ENCODE measurements at regions not wholly inside any gene's neighbourhood (a gene's known extent, or its start where the extent isn't known, plus 50 kb on each side); places are given as distances from the start of the nearest gene placed in this dataset.
"Not testable (repeated sequence)": the region's sequence is repeated elsewhere in the genome, so short reads cannot be mapped to it uniquely, and the experiment has no call there.

GRCh38 chr3:177453451-177453844 is 256.2 kb upstream of the TBL1XR1 start:
- Histone ChIP-seq H3K9me2 (ENCODE audit: insufficient read depth, low read length) (no peaks in the 10 kb centered on the region), H3K27ac (ENCODE audit: low read length) (no peak overlapping the region), H3K4me3 (ENCODE audit: low read length) (no peak overlapping the region), H3K79me2 (replicated peaks; ENCODE audit: insufficient read depth, low read length) (no peaks in the 10 kb centered on the region), H3K36me3 (ENCODE audit: insufficient read depth, low read length) (no peaks in the 10 kb centered on the region), H3K9ac (ENCODE audit: low read length) (no peak overlapping the region), H3K27me3 (ENCODE audit: insufficient read depth, low read depth, low read length) (no peaks in the 10 kb centered on the region), H3F3A (ENCODE audit: insufficient read depth, low read length, poor library complexity, severe bottlenecking) (no peaks in the 10 kb centered on the region), H4K20me1 (ENCODE audit: insufficient read depth) (no peaks in the 10 kb centered on the region), H3K4me2 (ENCODE audit: low read length) (no peak overlapping the region), H3K9me3 (ENCODE audit: low read length) (no peaks in the 10 kb centered on the region), H2AFZ (ENCODE audit: low read depth, low read length) (no peak overlapping the region)
- TF ChIP-seq SMC3 (conservative IDR thresholded peaks at IDR 0.05; ENCODE audit: poor library complexity) (no peak), TAF1 (IDR thresholded peaks at IDR 0.05; ENCODE audit: low read depth) (no peak), MXI1 (conservative IDR thresholded peaks at IDR 0.05; ENCODE audit: poor library complexity, severe bottlenecking) (no peak), EZH2 (IDR thresholded peaks at IDR 0.05; ENCODE audit: borderline replicate concordance, insufficient read depth, low read length, poor library complexity, severe bottlenecking) (no peak), RAD21 (conservative IDR thresholded peaks at IDR 0.05) (no peak), REST (IDR thresholded peaks at IDR 0.05; ENCODE audit: borderline replicate concordance) (no peak), EP300 (conservative IDR thresholded peaks at IDR 0.05; ENCODE audit: poor library complexity, severe bottlenecking) (no peak), POLR2AphosphoS5 (IDR thresholded peaks at IDR 0.05) (no peak)
- TF ChIP-seq, protein P1, sequence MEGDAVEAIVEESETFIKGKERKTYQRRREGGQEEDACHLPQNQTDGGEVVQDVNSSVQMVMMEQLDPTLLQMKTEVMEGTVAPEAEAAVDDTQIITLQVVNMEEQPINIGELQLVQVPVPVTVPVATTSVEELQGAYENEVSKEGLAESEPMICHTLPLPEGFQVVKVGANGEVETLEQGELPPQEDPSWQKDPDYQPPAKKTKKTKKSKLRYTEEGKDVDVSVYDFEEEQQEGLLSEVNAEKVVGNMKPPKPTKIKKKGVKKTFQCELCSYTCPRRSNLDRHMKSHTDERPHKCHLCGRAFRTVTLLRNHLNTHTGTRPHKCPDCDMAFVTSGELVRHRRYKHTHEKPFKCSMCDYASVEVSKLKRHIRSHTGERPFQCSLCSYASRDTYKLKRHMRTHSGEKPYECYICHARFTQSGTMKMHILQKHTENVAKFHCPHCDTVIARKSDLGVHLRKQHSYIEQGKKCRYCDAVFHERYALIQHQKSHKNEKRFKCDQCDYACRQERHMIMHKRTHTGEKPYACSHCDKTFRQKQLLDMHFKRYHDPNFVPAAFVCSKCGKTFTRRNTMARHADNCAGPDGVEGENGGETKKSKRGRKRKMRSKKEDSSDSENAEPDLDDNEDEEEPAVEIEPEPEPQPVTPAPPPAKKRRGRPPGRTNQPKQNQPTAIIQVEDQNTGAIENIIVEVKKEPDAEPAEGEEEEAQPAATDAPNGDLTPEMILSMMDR (IDR thresholded peaks at IDR 0.05; ENCODE audit: poor library complexity, severe bottlenecking), result no peak

DNA sequence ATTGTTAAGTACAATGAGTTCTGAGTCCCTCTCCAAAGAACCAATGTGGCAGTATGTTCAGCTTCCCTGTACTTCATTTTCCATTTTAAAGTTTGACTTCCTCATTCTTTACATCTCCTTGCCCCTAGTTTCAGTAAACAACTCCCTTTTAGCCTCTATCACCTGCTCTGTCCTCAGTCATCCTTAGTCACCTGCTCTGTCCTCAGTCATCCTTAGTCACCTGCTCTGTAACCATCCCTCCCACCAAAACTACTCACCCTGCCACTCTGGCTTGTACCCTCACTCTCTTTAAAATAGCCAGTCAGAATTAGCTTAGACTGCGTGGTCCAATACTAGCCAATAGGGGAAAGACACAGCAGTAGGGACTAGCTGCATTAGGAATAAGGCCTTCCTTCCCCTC is 259.9 kb upstream of the TBL1XR1 start:
- not testable (repeated sequence) for H3K9ac ChIP-seq (ENCODE audit: low read length); H3K4me2 ChIP-seq (ENCODE audit: low read length); H2AFZ ChIP-seq (ENCODE audit: low read depth, low read length); H3K27ac ChIP-seq (ENCODE audit: low read length); H3K4me3 ChIP-seq (ENCODE audit: low read length); H3F3A ChIP-seq (ENCODE audit: insufficient read depth, low read length, poor library complexity, severe bottlenecking); H3K79me2 ChIP-seq (replicated peaks; ENCODE audit: insufficient read depth, low read length); H3K9me3 ChIP-seq (ENCODE audit: low read length); H3K36me3 ChIP-seq (ENCODE audit: insufficient read depth, low read length); H3K9me2 ChIP-seq (ENCODE audit: insufficient read depth, low read length); H3K27me3 ChIP-seq (ENCODE audit: insufficient read depth, low read depth, low read length); H4K20me1 ChIP-seq (ENCODE audit: insufficient read depth)

- Histone ChIP-seq H4K20me1 (ENCODE audit: insufficient read depth) (no peaks in the 10 kb centered on the region), H3K79me2 (replicated peaks; ENCODE audit: insufficient read depth, low read length) (no peaks in the 10 kb centered on the region), H3K4me3 (ENCODE audit: low read length) (no peak overlapping the region), H3K9me2 (ENCODE audit: insufficient read depth, low read length) (no peaks in the 10 kb centered on the region), H3K27me3 (ENCODE audit: insufficient read depth, low read depth, low read length) (no peaks in the 10 kb centered on the region), H2AFZ (ENCODE audit: low read depth, low read length) (no peak overlapping the region), H3K36me3 (ENCODE audit: insufficient read depth, low read length) (no peaks in the 10 kb centered on the region), H3F3A (ENCODE audit: insufficient read depth, low read length, poor library complexity, severe bottlenecking) (no peaks in the 10 kb centered on the region), H3K4me2 (ENCODE audit: low read length) (no peak overlapping the region), H3K9ac (ENCODE audit: low read length) (no peak overlapping the region), H3K9me3 (ENCODE audit: low read length) (no peaks in the 10 kb centered on the region), H3K27ac (ENCODE audit: low read length) (no peak overlapping the region)
- TF ChIP-seq SMC3 (conservative IDR thresholded peaks at IDR 0.05; ENCODE audit: poor library complexity) (no peak), REST (IDR thresholded peaks at IDR 0.05; ENCODE audit: borderline replicate concordance) (no peak), EZH2 (IDR thresholded peaks at IDR 0.05; ENCODE audit: borderline replicate concordance, insufficient read depth, low read length, poor library complexity, severe bottlenecking) (no peak), POLR2AphosphoS5 (IDR thresholded peaks at IDR 0.05) (no peak), EP300 (conservative IDR thresholded peaks at IDR 0.05; ENCODE audit: poor library complexity, severe bottlenecking) (no peak)
Measured at GRCh38 chr3:177459401-177459800, 262.1 kb upstream of the TBL1XR1 start.

All from neural cell (in vitro differentiated cells).